ENCODE measurements at regions not wholly inside any gene's neighbourhood (a gene's known extent, or its start where the extent isn't known, plus 50 kb on each side); places are given as distances from the start of the nearest gene placed in this dataset.
"Not testable (repeated sequence)": the region's sequence is repeated elsewhere in the genome, so short reads cannot be mapped to it uniquely, and the experiment has no call there.

DNA sequence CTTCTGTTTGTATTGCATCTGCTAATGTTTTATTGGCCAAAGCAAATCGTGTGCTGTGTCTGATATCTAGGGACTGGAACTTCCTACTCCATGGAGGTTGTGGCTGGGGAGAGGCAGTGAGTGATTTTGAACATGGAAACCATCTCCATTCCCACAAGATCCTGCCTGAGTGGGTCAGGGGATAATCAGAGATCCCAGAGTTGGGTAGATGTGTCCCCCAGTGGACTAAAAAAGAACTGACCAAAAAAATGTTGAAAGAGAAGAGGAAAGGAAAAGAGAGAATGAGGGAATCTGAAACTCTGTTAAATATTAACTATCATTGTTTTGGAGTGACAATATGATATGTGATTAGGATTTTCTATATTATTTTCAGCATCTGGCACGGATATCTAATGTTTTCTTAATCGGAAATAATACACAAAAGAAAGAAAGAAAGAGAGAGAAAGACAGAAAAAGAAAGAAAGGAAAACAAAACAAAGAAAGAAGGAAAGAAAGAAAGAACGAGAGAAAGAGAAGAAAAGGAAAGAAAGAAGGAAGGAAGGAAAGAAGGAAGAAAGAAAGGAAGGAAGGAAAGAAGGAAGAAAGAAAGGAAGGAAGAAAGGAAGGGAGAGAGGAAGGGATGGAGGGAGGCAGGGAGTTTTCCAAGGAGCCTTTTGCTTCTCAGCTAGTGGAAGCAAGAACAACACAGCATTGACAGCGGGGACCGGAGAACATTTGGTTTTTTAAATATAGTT, 638.5 kb downstream of the CCSER2 start:
- Histone ChIP-seq H3K4me1 (ENCODE audit: insufficient read depth) (no peaks in the 10 kb centered on the region), H4K20me1 (replicated peaks; ENCODE audit: insufficient read depth) (no peaks in the 10 kb centered on the region), H3K4me2 (no peak overlapping the region), H3K9me2 (ENCODE audit: insufficient read depth) (no peaks in the 10 kb centered on the region), H3K79me2 (replicated peaks; ENCODE audit: insufficient read depth) (no peaks in the 10 kb centered on the region), H3K27ac (ENCODE audit: low read depth) (no peak overlapping the region), H3K27me3 (ENCODE audit: insufficient read depth) (no peaks in the 10 kb centered on the region), H2AFZ (no peak overlapping the region), H3K36me3 (ENCODE audit: insufficient read depth) (no peaks in the 10 kb centered on the region), H3F3A (replicated peaks; ENCODE audit: low read depth) (no peaks in the 10 kb centered on the region), H3K4me3 (no peak overlapping the region)
- no peak for ATAC-seq
- H3K27ac Mint-ChIP-seq, result no peak overlapping the region
- H3K9me3 Mint-ChIP-seq, result peaks cover 56% of the 10 kb centered on the region
- H3K4me3 Mint-ChIP-seq, result no peak overlapping the region
- peak; percentile 4 for DNase-seq (ENCODE audit: low spot score)
- H3K36me3 Mint-ChIP-seq (ENCODE audit: low read depth), result peaks cover 4% of the 10 kb centered on the region; the same call in 1 of the 3 replicates
- TF ChIP-seq EZH2phosphoT487 (IDR thresholded peaks at IDR 0.05; ENCODE audit: unreplicated experiment) (no peak), POLR2AphosphoS5 (IDR thresholded peaks at IDR 0.05; ENCODE audit: low read depth) (no peak), CTCF (conservative IDR thresholded peaks at IDR 0.05; ENCODE audit: low read depth in 2 of 2) (peak in 1 of 2 experiments; percentile 17; a peak in 2 of 4 replicates), STAT1 (IDR thresholded peaks at IDR 0.05; ENCODE audit: unreplicated experiment) (no peak), JUNB (IDR thresholded peaks at IDR 0.05; ENCODE audit: unreplicated experiment) (no peak)
- TF ChIP-seq, protein P1, sequence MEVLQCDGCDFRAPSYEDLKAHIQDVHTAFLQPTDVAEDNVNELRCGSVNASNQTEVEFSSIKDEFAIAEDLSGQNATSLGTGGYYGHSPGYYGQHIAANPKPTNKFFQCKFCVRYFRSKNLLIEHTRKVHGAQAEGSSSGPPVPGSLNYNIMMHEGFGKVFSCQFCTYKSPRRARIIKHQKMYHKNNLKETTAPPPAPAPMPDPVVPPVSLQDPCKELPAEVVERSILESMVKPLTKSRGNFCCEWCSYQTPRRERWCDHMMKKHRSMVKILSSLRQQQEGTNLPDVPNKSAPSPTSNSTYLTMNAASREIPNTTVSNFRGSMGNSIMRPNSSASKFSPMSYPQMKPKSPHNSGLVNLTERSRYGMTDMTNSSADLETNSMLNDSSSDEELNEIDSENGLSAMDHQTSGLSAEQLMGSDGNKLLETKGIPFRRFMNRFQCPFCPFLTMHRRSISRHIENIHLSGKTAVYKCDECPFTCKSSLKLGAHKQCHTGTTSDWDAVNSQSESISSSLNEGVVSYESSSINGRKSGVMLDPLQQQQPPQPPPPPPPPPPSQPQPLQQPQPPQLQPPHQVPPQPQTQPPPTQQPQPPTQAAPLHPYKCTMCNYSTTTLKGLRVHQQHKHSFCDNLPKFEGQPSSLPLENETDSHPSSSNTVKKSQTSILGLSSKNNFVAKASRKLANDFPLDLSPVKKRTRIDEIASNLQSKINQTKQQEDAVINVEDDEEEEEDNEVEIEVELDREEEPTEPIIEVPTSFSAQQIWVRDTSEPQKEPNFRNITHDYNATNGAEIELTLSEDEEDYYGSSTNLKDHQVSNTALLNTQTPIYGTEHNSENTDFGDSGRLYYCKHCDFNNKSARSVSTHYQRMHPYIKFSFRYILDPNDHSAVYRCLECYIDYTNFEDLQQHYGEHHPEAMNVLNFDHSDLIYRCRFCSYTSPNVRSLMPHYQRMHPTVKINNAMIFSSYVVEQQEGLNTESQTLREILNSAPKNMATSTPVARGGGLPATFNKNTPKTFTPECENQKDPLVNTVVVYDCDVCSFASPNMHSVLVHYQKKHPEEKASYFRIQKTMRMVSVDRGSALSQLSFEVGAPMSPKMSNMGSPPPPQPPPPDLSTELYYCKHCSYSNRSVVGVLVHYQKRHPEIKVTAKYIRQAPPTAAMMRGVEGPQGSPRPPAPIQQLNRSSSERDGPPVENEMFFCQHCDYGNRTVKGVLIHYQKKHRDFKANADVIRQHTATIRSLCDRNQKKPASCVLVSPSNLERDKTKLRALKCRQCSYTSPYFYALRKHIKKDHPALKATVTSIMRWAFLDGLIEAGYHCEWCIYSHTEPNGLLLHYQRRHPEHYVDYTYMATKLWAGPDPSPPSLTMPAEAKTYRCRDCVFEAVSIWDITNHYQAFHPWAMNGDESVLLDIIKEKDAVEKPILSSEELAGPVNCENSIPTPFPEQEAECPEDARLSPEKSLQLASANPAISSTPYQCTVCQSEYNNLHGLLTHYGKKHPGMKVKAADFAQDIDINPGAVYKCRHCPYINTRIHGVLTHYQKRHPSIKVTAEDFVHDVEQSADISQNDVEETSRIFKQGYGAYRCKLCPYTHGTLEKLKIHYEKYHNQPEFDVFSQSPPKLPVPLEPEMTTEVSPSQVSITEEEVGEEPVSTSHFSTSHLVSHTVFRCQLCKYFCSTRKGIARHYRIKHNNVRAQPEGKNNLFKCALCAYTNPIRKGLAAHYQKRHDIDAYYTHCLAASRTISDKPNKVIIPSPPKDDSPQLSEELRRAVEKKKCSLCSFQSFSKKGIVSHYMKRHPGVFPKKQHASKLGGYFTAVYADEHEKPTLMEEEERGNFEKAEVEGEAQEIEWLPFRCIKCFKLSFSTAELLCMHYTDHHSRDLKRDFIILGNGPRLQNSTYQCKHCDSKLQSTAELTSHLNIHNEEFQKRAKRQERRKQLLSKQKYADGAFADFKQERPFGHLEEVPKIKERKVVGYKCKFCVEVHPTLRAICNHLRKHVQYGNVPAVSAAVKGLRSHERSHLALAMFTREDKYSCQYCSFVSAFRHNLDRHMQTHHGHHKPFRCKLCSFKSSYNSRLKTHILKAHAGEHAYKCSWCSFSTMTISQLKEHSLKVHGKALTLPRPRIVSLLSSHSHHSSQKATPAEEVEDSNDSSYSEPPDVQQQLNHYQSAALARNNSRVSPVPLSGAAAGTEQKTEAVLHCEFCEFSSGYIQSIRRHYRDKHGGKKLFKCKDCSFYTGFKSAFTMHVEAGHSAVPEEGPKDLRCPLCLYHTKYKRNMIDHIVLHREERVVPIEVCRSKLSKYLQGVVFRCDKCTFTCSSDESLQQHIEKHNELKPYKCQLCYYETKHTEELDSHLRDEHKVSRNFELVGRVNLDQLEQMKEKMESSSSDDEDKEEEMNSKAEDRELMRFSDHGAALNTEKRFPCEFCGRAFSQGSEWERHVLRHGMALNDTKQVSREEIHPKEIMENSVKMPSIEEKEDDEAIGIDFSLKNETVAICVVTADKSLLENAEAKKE (CRISPR knock-in tag; IDR thresholded peaks at IDR 0.05), result no peak
- TF ChIP-seq, protein P2, sequence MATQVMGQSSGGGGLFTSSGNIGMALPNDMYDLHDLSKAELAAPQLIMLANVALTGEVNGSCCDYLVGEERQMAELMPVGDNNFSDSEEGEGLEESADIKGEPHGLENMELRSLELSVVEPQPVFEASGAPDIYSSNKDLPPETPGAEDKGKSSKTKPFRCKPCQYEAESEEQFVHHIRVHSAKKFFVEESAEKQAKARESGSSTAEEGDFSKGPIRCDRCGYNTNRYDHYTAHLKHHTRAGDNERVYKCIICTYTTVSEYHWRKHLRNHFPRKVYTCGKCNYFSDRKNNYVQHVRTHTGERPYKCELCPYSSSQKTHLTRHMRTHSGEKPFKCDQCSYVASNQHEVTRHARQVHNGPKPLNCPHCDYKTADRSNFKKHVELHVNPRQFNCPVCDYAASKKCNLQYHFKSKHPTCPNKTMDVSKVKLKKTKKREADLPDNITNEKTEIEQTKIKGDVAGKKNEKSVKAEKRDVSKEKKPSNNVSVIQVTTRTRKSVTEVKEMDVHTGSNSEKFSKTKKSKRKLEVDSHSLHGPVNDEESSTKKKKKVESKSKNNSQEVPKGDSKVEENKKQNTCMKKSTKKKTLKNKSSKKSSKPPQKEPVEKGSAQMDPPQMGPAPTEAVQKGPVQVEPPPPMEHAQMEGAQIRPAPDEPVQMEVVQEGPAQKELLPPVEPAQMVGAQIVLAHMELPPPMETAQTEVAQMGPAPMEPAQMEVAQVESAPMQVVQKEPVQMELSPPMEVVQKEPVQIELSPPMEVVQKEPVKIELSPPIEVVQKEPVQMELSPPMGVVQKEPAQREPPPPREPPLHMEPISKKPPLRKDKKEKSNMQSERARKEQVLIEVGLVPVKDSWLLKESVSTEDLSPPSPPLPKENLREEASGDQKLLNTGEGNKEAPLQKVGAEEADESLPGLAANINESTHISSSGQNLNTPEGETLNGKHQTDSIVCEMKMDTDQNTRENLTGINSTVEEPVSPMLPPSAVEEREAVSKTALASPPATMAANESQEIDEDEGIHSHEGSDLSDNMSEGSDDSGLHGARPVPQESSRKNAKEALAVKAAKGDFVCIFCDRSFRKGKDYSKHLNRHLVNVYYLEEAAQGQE (IDR thresholded peaks at IDR 0.05; ENCODE audit: unreplicated experiment), result no peak
- no peaks in the 10 kb centered on the region for H3K27me3 Mint-ChIP-seq (ENCODE audit: insufficient read depth, low read depth, poor library complexity)
- no peaks in the 10 kb centered on the region for H3K4me1 Mint-ChIP-seq

DNA sequence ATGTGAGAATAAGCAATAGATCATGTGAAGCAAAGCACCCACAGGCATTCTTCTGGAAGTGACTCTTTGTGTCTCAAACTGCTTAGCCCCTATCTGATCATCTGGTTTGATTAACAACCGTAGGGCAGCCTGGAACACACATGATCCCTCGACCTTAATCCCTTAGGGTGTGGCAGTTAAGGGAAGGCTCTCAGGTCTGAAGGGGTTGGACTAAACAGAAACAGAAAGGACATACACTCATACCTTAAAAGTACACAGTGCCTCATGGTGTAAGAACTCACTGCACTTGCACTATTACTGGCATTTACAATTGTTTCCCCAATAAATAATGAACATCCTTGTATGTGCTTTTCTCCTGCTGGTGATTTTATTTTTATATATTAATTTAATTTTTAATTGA, 640.9 kb downstream of the CCSER2 start:
- ATAC-seq; H3K27ac ChIP-seq (ENCODE audit: low read depth): not testable (repeated sequence)

More for the DNA sequence above, 640.9 kb downstream of the CCSER2 start:
- H3K27me3 ChIP-seq (ENCODE audit: insufficient read depth); H3K4me1 Mint-ChIP-seq; H3K36me3 ChIP-seq (ENCODE audit: insufficient read depth); H3K4me2 ChIP-seq; H3K79me2 ChIP-seq (replicated peaks; ENCODE audit: insufficient read depth); H3K27me3 Mint-ChIP-seq (ENCODE audit: insufficient read depth, low read depth, poor library complexity); H3K9me2 ChIP-seq (ENCODE audit: insufficient read depth); H2AFZ ChIP-seq; H4K20me1 ChIP-seq (replicated peaks; ENCODE audit: insufficient read depth); H3K27ac Mint-ChIP-seq; H3F3A ChIP-seq (replicated peaks; ENCODE audit: low read depth); H3K4me3 Mint-ChIP-seq; H3K4me3 ChIP-seq; DNase-seq (ENCODE audit: low spot score); H3K36me3 Mint-ChIP-seq (ENCODE audit: low read depth); H3K4me1 ChIP-seq (ENCODE audit: insufficient read depth): not testable (repeated sequence)
- H3K9me3 Mint-ChIP-seq, result peaks cover 57% of the 10 kb centered on the region

Data from GM23338 (cell line).